NCI-H2029 (cell line): ENCODE measurements at regions not wholly inside any gene's neighbourhood (a gene's known extent, or its start where the extent isn't known, plus 50 kb on each side); places are given as distances from the start of the nearest gene placed in this dataset.

ENCODE experiments used
- DNase-seq: peaks from one replicate; lab custom pipeline; 2025; lab: John Stamatoyannopoulos, UW

- DNase-seq = no peak
Measured at GRCh38 chr6:134523903-134524650, 206.2 kb upstream of the SGK1 start.

GRCh38 chr6:134523051-134523450 is 205.1 kb upstream of the SGK1 start:
- DNase-seq = no peak

- DNase-seq = no peak
Measured at GRCh38 chr6:134521116-134521501, 203.2 kb upstream of the SGK1 start.

GRCh38 chr6:134520181-134521115 is 202.5 kb upstream of the SGK1 start:
- DNase-seq = no peak

- no peak for DNase-seq
Measured at GRCh38 chr6:134519465-134519864, 201.6 kb upstream of the SGK1 start.

- no peak for DNase-seq
Measured at GRCh38 chr6:134517868-134518267, 200.0 kb upstream of the SGK1 start.

GRCh38 chr6:134517145-134517658 is 199.3 kb upstream of the SGK1 start:
- no peak for DNase-seq

GRCh38 chr6:134516582-134516981 is 198.7 kb upstream of the SGK1 start:
- no peak for DNase-seq

GRCh38 chr6:134515986-134516385 is 198.1 kb upstream of the SGK1 start:
- no peak for DNase-seq

- DNase-seq = no peak
Measured at GRCh38 chr6:134512981-134513391, 195.1 kb upstream of the SGK1 start.

GRCh38 chr6:134511984-134512683 is 194.2 kb upstream of the SGK1 start:
- no peak for DNase-seq

- no peak for DNase-seq
Measured at GRCh38 chr6:134510920-134511319, 193.0 kb upstream of the SGK1 start.

GRCh38 chr6:134510142-134510541 is 192.2 kb upstream of the SGK1 start:
- no peak for DNase-seq

- DNase-seq = no peak
Measured at GRCh38 chr6:134508862-134509498, 191.1 kb upstream of the SGK1 start.

GRCh38 chr6:134506162-134506561 is 188.2 kb upstream of the SGK1 start:
- DNase-seq = no peak

- no peak for DNase-seq
Measured at GRCh38 chr6:134503585-134504281, 185.8 kb upstream of the SGK1 start.

- DNase-seq = no peak
Measured at GRCh38 chr6:134502614-134503549, 185.0 kb upstream of the SGK1 start.

GRCh38 chr6:134495890-134496248 is 178.0 kb upstream of the SGK1 start:
- DNase-seq = no peak

- no peak for DNase-seq
Measured at GRCh38 chr6:134495203-134495889, 177.4 kb upstream of the SGK1 start.

GRCh38 chr6:134493789-134494188 is 175.9 kb upstream of the SGK1 start:
- no peak for DNase-seq
